GM18517 (cell line): ENCODE measurements at regions not wholly inside any gene's neighbourhood (a gene's known extent, or its start where the extent isn't known, plus 50 kb on each side); places are given as distances from the start of the nearest gene placed in this dataset.
"Not testable (repeated sequence)": the region's sequence is repeated elsewhere in the genome, so short reads cannot be mapped to it uniquely, and the experiment has no call there.

ENCODE experiments used
- ATAC-seq: cut with Tn5 transposase; IDR thresholded peaks from one replicate; pipeline ENCODE4 v1.9.1; 2021; ENCODE audit warnings: mild to moderate bottlenecking, moderate library complexity; ENCODE audit not compliant: unreplicated experiment

DNA sequence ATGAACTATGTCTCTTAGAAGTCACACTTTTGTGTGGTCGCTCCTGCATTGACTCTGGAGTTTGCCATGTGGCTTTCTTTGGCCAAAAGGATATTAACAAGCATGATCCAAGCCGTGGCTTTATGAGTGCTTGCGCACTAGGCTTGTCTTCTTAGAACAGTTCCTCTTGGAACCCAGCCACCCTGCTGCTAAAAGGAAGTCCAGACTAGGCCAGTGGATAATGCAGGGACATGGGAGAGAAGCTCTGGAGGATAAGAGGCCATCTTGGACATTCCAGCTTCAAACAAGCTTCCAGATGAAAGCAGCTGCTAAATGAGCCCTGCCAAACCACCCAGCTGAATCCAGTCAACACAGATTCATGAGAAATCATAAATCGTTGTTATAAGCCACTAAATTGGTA lies 346.4 kb downstream of the CDC5L start:
- ATAC-seq = no peak

DNA sequence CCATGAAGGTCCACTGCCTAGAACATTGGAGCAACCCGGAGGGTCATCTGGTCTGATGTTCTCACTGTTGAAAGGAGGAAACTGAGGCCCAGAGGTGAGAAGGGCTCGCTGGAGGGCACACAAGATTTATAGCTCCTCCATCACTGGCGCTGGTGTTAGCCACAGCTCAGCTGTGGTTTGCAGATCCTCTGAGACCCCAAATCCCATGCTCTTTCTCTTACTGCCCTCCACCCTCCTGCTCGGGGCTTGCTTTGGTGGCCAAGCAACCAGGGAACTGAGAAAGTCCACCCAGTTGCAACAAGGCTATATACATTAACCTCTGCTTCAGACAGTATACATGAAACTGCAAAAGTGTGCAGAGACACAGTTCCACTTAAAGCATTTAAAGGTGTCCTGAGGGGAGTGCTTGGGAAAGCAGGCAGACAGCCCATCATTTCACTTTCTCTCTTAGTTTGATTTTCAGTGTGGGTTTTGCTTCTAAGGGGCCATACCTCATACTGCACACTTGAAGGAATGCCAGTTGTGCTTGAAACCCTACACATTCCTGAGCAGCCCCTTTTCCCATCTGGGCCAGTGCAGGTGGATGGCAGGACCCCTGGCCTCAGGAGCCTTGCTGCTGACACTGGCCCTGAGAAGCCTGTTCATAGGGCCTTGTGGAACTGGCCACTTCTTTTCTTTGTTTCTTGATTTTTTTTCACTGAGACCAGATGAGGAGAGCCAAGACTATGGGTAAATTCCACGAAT lies 347.6 kb downstream of the CDC5L start:
- no peak for ATAC-seq

DNA sequence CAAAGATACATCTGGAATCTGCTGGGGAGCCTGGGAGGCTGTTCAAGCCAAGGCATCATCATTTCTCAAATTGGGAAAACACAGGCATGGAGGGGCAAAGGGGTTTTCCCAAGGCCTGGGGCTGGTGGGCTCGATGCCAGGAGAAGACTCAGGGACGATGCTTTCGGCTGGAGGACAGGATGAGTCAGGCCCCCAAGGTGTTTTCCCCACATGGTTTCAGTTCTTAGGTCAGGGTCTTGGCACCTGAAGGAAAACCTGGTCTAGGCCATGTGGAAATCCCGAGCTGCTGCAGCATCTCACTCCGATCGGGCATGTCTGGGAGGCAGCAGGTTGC lies 348.1 kb downstream of the CDC5L start:
- ATAC-seq = no peak

DNA sequence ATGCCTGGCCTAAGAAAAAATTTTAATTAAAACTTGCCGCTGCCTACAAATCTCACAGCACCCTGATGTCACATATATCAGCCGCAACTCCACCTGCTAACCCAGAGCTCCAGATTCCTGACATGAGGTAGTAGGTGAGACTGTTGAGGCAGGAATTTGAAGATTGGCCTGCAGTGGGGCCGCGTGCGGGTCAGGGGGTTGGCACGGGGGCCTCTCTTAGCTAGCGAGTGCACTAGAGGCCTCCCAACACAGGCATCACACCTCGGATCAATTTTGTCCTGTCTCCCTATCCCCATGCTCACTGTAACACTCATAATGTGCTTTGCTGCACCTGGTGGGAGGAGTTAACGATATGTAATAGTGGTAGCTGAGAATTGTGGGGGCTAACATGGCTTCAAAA lies 349.8 kb downstream of the CDC5L start:
- ATAC-seq = no peak

DNA sequence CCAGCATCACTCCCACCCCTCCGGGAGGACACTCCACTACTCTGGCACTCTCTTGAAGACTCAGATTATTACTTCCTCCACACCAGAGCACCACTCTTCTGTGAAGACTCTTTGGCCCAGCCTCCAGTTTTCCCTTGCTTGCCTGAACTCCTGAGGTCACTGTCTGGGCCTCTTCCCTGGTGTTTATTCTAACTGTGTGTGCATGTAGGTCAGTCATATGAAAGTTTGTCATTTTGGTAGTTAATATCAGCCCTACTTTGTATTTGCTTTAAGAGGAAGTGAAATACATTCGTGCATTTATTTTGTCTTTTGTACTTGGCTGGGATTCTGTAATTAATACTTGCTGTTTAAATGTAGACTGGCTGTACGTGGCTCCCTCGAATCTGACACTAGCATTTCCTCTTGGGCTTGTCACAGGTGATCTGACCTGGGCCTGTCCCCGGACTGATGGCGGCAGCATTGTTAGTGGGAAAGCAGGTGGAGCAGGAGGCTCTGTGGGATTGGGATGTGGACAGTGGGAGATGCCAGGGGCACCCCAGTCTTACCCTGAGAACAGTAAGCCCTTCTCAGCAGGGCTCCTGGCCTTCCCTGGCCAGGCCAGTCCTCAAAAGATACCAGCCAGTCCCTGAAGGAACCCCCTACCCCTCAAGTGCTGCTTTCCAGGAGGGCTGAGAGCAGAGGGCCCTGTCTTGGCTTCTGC lies 350.5 kb downstream of the CDC5L start:
- ATAC-seq = no peak

DNA sequence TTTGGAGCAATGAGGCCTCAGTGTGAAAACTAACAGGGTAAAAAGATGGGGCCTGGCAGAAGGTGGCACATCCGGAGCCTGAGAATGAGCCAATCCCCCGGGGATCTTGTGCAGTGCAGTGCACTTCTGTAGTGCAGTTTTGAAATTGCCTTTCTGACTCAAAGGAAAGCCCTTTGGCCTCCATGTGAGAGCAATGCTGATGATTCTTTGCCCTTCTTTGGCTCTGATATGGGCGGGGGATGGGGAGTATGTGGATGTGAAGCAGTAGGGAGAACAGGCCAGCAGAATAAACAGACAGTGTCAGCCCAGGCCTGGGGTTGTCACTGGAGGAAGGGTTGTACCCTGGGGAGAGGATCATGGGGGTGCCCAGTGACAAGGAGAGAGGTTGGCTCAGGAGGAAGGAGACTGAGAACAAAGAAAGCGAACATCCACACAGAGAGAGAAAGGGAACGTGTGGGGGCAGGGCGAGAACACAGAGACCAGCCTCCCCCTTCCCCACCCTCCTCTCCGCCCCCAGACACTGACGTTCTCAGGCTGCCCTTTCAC lies 351.2 kb downstream of the CDC5L start:
- no peak for ATAC-seq

DNA sequence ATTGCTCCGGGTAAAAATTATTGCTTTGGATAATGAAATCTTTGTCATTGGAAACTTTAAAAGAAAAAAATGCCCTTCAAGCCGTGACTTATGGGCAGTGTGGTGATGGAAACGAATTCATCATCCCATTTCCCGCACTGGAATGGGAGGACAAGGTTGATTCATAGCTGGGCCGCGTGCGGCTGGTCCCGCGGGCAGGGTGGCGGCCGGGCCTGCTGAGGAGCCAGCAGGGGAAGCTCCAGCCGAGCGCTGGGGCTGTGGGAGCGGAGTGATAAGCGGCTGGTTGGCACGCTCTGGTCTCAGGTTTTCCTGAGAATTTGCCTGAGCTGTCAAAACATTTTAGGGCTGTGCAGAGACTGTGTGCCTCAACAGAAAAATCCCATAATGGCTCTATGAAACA lies 351.7 kb downstream of the CDC5L start:
- no peak for ATAC-seq

DNA sequence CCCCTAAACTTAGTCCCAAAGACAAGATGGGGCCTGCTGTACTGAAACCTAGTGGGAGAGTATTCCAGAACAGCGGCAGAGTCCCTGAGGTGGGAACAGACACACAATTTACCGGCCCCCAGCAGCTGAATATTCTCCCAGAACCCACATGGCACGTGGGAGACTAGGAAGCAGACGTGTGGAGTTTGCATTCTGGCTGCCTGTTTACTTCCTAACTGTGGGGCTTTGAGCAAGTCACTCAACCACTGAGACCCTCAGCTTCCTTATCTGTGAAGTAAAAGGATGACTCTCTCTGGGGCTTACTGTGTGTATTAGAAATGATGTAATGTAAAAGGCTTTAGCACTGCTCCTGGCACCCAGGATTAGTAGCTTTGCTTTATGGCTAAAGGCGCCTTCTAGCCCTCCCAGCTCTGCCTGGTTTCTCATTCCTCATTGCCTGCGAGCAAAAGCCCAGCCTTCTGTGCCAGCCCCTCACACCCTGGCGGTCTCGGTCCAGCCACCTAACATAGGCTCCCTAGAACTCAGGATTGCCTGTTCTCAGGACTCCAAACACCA lies 353.1 kb downstream of the CDC5L start:
- no peak for ATAC-seq

DNA sequence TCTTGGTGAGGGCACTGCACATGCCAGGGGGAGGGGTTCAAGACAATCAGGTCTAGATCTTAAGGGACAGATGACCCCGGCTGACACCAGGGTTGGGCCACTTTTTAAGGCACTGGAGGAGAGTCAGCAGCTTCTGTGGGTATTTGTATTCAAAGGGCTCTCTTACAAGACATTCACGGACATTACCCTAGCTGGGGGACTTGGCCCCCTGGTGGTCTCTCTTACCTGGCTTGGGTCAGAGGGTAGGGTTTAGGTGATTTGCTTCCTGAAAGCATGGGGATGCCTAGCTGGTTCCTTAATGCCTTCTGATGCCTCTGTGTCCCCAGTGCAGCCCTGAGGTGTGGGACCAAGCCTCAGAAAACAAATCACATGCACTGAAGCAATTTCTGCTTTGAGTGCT lies 354.7 kb downstream of the CDC5L start:
- no peak for ATAC-seq

DNA sequence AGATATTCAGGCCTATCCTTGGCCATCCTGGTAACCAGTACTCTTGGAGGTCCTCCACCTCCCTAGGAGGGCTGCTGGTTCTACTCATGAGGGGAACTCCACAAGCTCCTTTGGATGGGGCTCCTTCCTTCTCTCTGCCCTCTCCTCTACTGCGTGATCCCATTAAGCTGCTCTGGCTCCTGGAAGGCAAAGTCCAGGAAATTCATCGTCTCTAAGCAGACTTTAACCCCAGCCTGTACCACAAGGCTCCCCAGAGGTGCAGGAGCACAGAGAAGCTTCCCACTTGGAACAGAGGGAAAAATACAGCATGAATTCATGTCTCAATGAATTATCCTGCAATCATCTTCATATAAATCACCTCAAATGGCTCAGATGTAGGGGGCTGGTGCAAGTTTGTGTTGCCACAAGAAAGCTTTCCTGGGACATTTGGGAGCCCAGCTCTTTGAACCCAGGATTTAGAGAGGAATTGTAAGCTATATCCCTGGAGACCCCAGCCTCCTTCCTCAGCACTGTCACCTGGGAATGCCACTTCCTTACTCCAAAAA lies 355.4 kb downstream of the CDC5L start:
- no peak for ATAC-seq

DNA sequence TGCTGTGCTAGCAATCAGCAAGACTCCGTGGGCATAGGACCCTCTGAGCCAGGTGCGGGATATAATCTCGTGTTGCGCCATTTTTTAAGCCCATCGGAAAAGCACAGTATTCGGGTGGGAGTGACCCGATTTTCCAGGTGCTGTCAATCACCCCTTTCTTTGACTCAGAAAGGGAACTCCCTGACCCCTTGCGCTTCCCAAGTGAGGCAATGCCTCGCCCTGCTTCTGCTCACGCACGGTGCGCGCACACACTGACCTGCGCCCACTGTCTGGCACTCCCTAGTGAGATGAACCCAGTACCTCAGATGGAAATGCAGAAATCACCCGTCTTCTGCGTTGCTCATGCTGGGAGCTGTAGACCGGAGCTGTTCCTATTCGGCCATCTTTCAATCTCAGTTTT lies 372.6 kb downstream of the CDC5L start:
- ATAC-seq = not testable (repeated sequence)

DNA sequence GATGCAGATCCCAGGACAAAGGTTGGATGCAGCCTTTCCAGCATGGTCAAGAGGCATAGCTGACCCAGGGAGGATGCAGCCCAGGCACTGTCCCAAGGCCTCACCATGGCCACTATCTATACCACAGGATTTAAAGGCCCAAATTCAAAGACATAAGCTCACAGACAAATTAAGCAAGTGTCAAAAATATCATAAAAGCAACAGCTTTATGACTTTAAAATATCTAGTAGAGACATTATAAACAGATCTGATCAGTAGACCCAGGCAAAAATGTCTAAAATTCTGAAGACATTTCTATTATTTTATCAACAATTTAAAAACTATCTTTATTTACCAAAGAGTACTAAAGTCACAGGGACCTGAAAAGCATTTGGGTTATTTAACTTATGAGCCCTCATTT lies 373.5 kb downstream of the CDC5L start:
- ATAC-seq = no peak

DNA sequence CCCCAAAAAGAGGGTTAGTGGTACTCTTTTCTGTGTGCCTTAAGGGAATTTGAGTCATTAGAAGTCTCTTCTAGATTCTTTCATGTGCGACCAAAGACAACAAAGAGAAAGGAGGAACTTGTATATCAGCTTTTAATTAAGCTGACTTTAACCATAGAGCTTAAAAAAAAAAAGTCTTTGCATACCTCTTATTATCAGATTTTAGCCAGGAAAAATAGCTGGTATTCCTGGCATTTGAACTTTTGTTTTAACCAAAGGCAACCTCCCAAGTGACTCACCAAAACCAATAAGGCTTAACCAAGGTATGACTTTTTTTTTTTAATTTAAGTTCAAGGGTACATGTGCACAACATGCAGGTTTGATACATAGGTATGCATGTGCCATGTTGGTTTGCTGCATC lies 375.0 kb downstream of the CDC5L start:
- no peak for ATAC-seq

DNA sequence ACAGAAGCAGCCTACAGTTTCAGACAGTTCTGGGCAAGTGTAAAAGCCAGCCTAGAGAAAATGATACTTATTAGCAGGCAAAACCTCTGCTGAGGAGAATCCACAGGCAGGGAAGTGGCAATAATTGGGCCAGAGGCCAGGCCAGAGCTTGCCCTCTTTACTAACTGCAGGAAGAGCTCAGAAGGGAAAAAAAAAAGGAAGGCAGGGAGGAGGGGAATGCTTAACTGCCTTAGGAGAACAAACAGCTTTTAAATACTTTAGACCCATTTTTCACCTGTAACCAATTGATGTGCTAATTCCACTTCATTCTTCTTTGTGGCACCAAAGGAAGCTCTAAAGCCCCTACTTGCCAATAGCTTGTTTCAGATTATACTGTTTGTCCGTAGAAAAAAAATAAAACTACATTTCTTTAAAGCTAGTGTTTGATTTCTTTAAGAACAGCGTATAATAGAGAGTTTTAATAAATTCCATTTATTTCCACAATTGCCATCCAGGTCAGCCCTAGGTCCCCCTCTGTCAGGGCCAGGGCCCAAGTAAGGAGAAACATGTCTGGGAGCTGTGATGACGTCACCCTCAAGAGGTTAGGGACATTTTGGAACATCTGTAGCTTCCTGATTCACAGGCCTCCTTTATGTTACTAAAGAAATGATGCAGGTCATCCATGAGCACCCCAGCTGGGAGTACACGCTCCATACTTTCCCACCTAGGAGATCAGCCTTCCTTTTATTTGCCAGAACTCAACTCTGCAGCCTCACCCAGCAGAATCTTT lies 384.3 kb downstream of the CDC5L start:
- no peak for ATAC-seq

DNA sequence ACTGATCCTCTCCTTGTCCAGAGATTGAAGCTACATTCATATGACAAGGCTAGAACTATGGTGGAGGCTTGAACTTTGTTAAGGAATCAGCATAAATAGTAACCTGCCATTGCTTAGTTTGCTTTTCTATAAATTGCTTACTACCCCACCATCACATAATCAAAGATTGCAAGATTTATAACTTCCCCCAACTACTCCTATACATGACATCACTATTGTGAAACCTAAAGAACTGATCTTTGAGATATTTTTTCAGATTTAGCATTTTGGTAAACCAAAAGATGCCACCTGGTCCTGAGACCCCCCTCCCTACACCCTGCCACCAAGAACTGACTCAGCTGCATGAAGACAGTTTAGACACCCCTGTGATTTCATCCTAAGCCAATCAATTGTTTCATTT lies 385.3 kb downstream of the CDC5L start:
- no peak for ATAC-seq

DNA sequence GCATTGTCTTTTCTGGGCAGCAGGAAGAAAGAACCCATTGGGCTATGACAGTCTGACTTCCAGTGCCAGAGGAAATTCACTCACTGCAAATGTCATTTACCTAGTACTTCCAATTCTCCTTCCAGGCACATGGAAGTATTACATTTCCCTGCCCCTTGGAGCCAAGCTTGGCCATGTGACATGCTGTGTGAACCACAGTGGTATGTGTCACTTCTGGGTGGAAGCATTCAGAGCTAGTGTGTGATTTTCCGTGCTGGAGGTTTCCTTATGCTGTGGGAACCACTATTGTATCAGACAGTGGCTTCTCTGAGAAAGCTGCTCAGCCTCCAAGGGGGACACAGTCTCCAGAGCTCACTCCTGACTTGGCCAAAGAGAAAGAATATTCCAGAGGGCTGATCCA lies 387.6 kb downstream of the CDC5L start:
- ATAC-seq = no peak

DNA sequence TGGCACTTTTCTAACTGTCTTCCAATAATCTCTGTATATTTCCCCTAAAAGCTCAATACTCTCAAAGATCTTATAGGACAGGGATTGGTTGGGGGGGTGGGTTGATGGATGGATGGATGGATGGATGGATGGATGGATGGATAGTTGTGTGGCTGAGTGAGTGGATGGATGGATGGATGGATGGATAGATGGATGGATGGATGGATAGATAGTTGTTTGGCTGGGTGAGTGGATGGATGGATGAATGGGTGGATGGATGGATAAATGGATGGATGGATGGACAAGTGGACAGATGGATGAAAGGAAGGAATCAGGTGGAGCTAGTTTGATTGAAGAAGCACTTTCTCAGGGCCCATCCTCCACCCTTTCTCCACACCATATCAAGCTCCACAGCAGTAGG lies 388.8 kb downstream of the CDC5L start:
- no peak for ATAC-seq

DNA sequence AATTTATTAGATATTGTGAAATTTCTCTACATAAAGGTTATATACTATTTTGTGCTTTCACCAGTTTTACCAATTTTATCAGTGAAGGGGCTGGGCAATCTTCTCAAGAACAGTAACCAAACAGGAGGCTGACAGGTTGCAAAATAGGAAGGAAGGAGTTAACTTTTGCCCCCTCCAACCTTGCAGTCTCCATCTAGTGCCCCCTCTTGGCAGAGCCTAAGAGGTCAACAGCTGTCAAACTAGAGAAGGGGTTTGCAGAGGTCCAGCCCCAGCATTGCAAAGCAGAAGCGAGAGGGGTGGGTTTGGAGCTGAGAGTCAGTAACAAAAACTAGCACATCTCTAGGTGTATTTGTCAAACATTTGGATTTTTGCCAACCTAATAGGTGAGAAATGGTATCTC lies 391.0 kb downstream of the CDC5L start:
- no peak for ATAC-seq
